Mesothelial cell of epicardium (in vitro differentiated cells): ENCODE measurements at regions not wholly inside any gene's neighbourhood (a gene's known extent, or its start where the extent isn't known, plus 50 kb on each side); places are given as distances from the start of the nearest gene placed in this dataset.

Experiments used
- DNase-seq, 2 experiments: peaks; one replicate each; pipeline ENCODE4 v3.0.0; 2021; ENCODE audit warnings: low spot score in 2 of 2; ENCODE audit not compliant: unreplicated experiment in 2 of 2
- H3K27ac Mint-ChIP-seq: 2 replicates; pipeline ENCODE4 v1.8.0; 2021; ENCODE audit warnings: mixed read lengths
- H3K27me3 Mint-ChIP-seq: 2 replicates; pipeline ENCODE4 v1.8.0; 2021; ENCODE audit warnings: low read depth, mixed read lengths
- H3K36me3 Mint-ChIP-seq: 2 replicates; pipeline ENCODE4 v1.8.0; 2021; ENCODE audit warnings: mixed read lengths
- H3K4me1 Mint-ChIP-seq: 2 replicates; pipeline ENCODE4 v1.8.0; 2021; ENCODE audit warnings: mixed read lengths
- H3K4me3 Mint-ChIP-seq: 2 replicates; pipeline ENCODE4 v1.8.0; 2021; ENCODE audit warnings: mild to moderate bottlenecking, moderate library complexity, mixed read lengths
- H3K9me3 Mint-ChIP-seq: 2 replicates; pipeline ENCODE4 v1.8.0; 2021; ENCODE audit warnings: mixed read lengths
- CTCF ChIP-seq: fragments of 200-600 bp; sonication (generic); IDR thresholded peaks from one replicate; pipeline ENCODE4 v1.5.0; 2021; ENCODE audit warnings: antibody characterized with exemption; ENCODE audit not compliant: unreplicated experiment

DNA sequence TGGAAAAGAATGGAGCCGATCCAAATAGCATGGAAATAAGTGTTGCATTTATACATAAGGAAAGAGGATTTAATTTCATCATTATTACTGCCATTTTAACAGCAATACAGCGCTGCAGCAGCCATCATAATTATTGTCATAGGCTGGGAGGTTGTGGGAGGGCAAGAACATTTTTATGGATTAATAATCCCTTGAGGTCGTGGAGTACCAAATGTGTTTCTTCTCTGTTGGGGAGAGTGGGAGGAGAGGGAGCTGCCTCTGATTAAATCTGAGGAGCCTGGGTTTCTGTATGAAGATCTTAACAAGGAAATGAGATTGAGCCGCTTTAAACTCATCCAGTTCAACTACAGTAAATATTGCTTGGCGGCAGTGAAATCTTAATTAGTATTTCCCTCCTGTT is 805.9 kb downstream of the PCDH17 start:
- TF ChIP-seq CTCF = no peak
- Mint-ChIP-seq H3K4me3 (no peak overlapping the region), H3K9me3 (no peaks in the 10 kb centered on the region), H3K27me3 (no peaks in the 10 kb centered on the region), H3K4me1 (peaks cover 13% of the 10 kb centered on the region), H3K27ac (peak overlapping the region; percentile 26), H3K36me3 (no peaks in the 10 kb centered on the region)
- no peak for DNase-seq

DNA sequence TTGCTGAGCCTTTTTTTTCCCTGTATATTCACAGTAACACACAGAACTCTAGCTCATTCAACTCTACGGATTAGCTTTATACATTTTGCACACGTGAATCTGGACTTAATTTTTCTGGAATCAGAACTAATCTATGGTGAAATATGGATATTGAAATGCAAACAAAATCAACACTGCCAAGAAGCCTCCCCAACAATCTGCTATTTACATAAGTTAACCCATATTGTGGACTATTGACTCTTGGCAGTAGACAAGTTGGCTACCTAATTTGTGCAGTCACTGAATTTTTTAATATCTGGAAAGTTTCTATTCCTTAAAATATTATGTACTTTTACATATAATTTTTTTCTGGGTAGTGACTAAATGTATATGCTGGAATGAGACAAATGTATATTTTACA is 815.4 kb downstream of the PCDH17 start:
- Mint-ChIP-seq H3K4me3 (no peak overlapping the region), H3K4me1 (peaks cover 5% of the 10 kb centered on the region), H3K27me3 (no peaks in the 10 kb centered on the region), H3K9me3 (peaks cover 8% of the 10 kb centered on the region), H3K27ac (no peak overlapping the region), H3K36me3 (no peaks in the 10 kb centered on the region)
- no peak for DNase-seq
- TF ChIP-seq CTCF = no peak

DNA sequence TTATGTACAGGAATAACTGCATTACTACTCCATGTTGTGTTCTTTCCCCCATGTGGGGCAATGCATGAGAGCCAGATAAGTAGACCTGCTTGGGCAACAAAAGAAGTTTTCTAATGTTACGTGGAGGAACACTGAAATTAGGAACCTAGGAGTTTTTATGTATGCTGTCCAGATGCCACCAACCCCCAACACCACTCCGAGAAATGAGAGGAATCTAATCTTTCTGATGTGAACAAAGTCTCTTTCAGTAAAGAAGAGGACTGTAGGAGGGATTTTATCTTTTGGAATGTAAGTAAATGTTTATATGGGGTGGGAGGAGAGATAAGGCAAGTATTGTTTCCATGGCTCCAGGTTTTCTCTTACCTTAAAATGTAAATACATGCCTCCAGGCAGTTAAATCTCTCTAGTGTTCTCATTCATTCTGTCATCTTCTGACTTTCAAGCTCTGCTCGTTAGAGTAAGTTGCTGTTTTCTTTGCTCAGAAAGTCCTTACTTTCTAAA is 820.6 kb downstream of the PCDH17 start:
- no peak for DNase-seq
- H3K36me3 Mint-ChIP-seq = peaks cover 13% of the 10 kb centered on the region
- H3K27ac Mint-ChIP-seq = peak overlapping the region; percentile 92
- H3K27me3 Mint-ChIP-seq = no peaks in the 10 kb centered on the region
- H3K4me1 Mint-ChIP-seq = peaks cover 10% of the 10 kb centered on the region
- no peak overlapping the region for H3K4me3 Mint-ChIP-seq
- TF ChIP-seq CTCF = no peak
- H3K9me3 Mint-ChIP-seq = peaks cover 38% of the 10 kb centered on the region

DNA sequence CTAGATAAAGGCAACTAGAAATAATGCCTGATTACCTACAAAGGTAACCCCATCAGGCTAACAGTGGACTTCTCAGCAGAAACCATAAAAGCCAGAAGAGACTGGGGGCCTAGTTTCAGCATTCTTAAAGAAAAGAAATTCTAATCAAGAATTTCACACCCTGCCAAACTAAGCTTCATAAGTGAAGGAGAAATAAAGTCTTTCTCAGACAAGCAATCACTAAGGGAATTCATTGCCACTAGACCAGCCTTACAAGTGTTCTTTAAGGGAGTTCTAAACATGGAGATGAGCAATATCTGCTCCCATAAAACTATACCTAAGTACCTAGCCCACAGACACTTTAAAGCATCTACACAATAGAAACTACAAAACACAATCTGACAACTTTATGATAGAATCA is 823.5 kb downstream of the PCDH17 start:
- no peaks in the 10 kb centered on the region for H3K27me3 Mint-ChIP-seq
- peaks cover 13% of the 10 kb centered on the region for H3K36me3 Mint-ChIP-seq
- H3K27ac Mint-ChIP-seq = no peak overlapping the region
- no peak for TF ChIP-seq CTCF
- H3K9me3 Mint-ChIP-seq = peaks cover 46% of the 10 kb centered on the region
- peaks cover 10% of the 10 kb centered on the region for H3K4me1 Mint-ChIP-seq
- H3K4me3 Mint-ChIP-seq = no peak overlapping the region
- no peak for DNase-seq

- TF ChIP-seq CTCF = no peak
- Mint-ChIP-seq H3K27me3 (no peaks in the 10 kb centered on the region), H3K27ac (no peak overlapping the region), H3K9me3 (peaks cover 21% of the 10 kb centered on the region), H3K4me3 (no peak overlapping the region), H3K36me3 (no peaks in the 10 kb centered on the region), H3K4me1 (peaks cover 5% of the 10 kb centered on the region)
- DNase-seq = no peak
These were observed 829.7 kb downstream of the PCDH17 start for GRCh38 chr13:58461217-58461616.

DNA sequence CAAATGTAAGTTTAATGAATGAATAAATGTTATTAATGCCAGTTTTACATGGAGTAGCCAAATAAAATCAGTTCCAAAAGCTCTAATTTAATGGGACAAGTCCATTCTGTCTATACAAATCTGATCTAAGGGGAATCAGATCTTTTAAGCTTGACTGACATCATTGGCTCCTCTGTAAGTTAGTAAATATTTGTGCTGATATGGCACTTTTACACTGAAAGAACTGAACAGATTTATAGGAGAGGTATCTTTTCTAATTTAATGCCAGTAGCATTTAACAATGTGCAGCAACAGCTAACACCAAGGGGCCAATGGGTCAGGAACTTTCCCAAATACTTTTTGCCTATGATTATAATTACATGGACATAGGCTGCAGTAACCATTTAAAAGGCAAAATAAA is 832.3 kb downstream of the PCDH17 start:
- Mint-ChIP-seq H3K4me3 (no peak overlapping the region), H3K27me3 (no peaks in the 10 kb centered on the region), H3K27ac (no peak overlapping the region), H3K9me3 (no peaks in the 10 kb centered on the region), H3K4me1 (peaks cover 5% of the 10 kb centered on the region), H3K36me3 (no peaks in the 10 kb centered on the region)
- no peak for TF ChIP-seq CTCF
- no peak for DNase-seq
